Mesenteric fat pad (tissue), 1 donor: ENCODE measurements at regions not wholly inside any gene's neighbourhood (a gene's known extent, or its start where the extent isn't known, plus 50 kb on each side); places are given as distances from the start of the nearest gene placed in this dataset.
A peak's percentile ranks its signal among the peaks of the same experiment; 100 is the strongest.

Experiments used
- DNase-seq: peaks from one replicate; pipeline ENCODE4 v3.0.0-alpha.2; 2020; ENCODE audit warnings: low spot score
- donor health status: DM: yes; HTN: yes; CAD: no.

- peak; percentile 74 for DNase-seq
Observed at GRCh38 chr2:238597638-238598528, 171.2 kb downstream of the ASB1 start.

- DNase-seq = peak; percentile 51
Observed at GRCh38 chr2:238598802-238599530, 172.2 kb downstream of the ASB1 start.

- peak; percentile 77 for DNase-seq
Observed at GRCh38 chr2:238599549-238600505, 173.1 kb downstream of the ASB1 start.

GRCh38 chr2:238600506-238601432 is 174.0 kb downstream of the ASB1 start:
- DNase-seq = peak; percentile 89

GRCh38 chr2:238601433-238602222 is 174.9 kb downstream of the ASB1 start:
- peak; percentile 83 for DNase-seq

GRCh38 chr2:238602223-238602960 is 175.7 kb downstream of the ASB1 start:
- no peak for DNase-seq

- DNase-seq = no peak
Observed at GRCh38 chr2:238603596-238603995, 176.9 kb downstream of the ASB1 start.

GRCh38 chr2:238606311-238606710 is 179.6 kb downstream of the ASB1 start:
- no peak for DNase-seq

GRCh38 chr2:238613610-238614009 is 186.9 kb downstream of the ASB1 start:
- DNase-seq = peak; percentile 59

- no peak for DNase-seq
Observed at GRCh38 chr2:238614376-238614775, 187.6 kb downstream of the ASB1 start.

- peak; percentile 60 for DNase-seq
Observed at GRCh38 chr2:238615187-238615586, 188.5 kb downstream of the ASB1 start.

- no peak for DNase-seq
Observed at GRCh38 chr2:238616681-238617080, 190.0 kb downstream of the ASB1 start.

GRCh38 chr2:238618494-238619283 is 192.0 kb downstream of the ASB1 start:
- peak; percentile 26 for DNase-seq

GRCh38 chr2:238627899-238628298 is 201.2 kb downstream of the ASB1 start:
- no peak for DNase-seq

GRCh38 chr2:238629064-238629463 is 202.3 kb downstream of the ASB1 start:
- DNase-seq = no peak

- no peak for DNase-seq
Observed at GRCh38 chr2:238631491-238632180, 204.9 kb downstream of the ASB1 start.
